ENCODE measurements at regions not wholly inside any gene's neighbourhood (a gene's known extent, or its start where the extent isn't known, plus 50 kb on each side); places are given as distances from the start of the nearest gene placed in this dataset.

DNA sequence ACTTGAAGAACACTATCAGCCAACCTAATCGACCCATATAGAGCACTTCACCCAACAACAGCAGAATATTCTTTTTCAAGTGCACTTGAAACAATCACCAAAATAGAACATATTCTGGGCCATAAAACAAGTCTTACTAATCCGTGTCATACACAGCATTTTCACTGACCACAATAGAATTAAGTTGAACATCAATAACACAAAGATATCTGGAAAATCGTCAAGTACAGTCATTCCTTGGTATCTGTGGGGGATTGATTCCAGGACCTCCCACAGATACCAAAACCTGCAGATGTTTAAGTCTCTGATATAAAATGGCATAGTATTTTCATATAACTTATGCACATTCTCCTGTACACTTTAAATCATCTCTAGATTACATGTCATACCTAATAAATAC, 295.7 kb downstream of the BCL11B start (continued):
- TF ChIP-seq SMYD3 (CRISPR knock-in tag; IDR thresholded peaks at IDR 0.05) (no peak), ZBTB14 (CRISPR knock-in tag; IDR thresholded peaks at IDR 0.05) (no peak), CREM (IDR thresholded peaks at IDR 0.05) (no peak), CREM (CRISPR knock-in tag; IDR thresholded peaks at IDR 0.05) (no peak), NONO (IDR thresholded peaks at IDR 0.05) (no peak), NONO (CRISPR knock-in tag; conservative IDR thresholded peaks at IDR 0.05) (no peak)

GRCh38 chr14:98977451-98977850, 294.5 kb downstream of the BCL11B start:
- H3K4me3 ChIP-seq (replicated peaks in 1 of 3; ENCODE audit: insufficient read depth in 1 of 3, low read depth in 2 of 3, low read length in 3 of 3) = no peak overlapping the region
- no peak overlapping the region for H3K4me2 ChIP-seq (ENCODE audit: low read depth, low read length)
- DNase-seq (ENCODE audit: low spot score) (no peak), ATAC-seq (no peak), FAIRE-seq (no peak)
- H3K9me3 ChIP-seq (ENCODE audit: low read length) = no peaks in the 10 kb centered on the region
- POLR2A ChIA-PET = no interaction called here
- H3K9ac ChIP-seq (ENCODE audit: insufficient read depth, low read depth, low read length) = no peak overlapping the region
- in situ Hi-C loops (cut with HindIII; ENCODE audit: extremely low pct_ligation_motif_present, low pct_unique_long_range_greater_than_20kb) (no loop called here), intact Hi-C loops (cut with micrococcal nuclease; ENCODE audit: unreplicated experiment) (no loop called here)
- no peaks in the 10 kb centered on the region for H3K4me1 ChIP-seq (ENCODE audit: insufficient read depth, low read length)
- no peaks in the 10 kb centered on the region for H3K79me2 ChIP-seq (ENCODE audit: insufficient read depth, low read length)
- H4K20me1 ChIP-seq (ENCODE audit: insufficient read depth, low read length) = no peaks in the 10 kb centered on the region
- no peak overlapping the region for H2AFZ ChIP-seq (ENCODE audit: low read length)
- BruUV-seq (replicated peaks) = no TSS peak
- no peak for TF ChIP-seq RFXANK (CRISPR knock-in tag; IDR thresholded peaks at IDR 0.05)
- no peak for TF ChIP-seq HOXA3 (CRISPR knock-in tag; IDR thresholded peaks at IDR 0.05)
- TF ChIP-seq ZSCAN25 (CRISPR knock-in tag; IDR thresholded peaks at IDR 0.05) = no peak
- TF ChIP-seq ETV6 (CRISPR knock-in tag; conservative IDR thresholded peaks at IDR 0.05) = no peak
- no peak for TF ChIP-seq ZFP62 (CRISPR knock-in tag; IDR thresholded peaks at IDR 0.05)
- no peak for TF ChIP-seq KAT8 (CRISPR knock-in tag; IDR thresholded peaks at IDR 0.05)
- TF ChIP-seq SIN3B (IDR thresholded peaks at IDR 0.05; ENCODE audit: low read length) = no peak
- TF ChIP-seq MAFF (IDR thresholded peaks at IDR 0.05; ENCODE audit: low read depth, low read length) = peak; percentile 34; the same call in 1 of the 2 replicates
- TF ChIP-seq HNRNPUL1 (IDR thresholded peaks at IDR 0.05; ENCODE audit: low read depth, low read length) = no peak
- TF ChIP-seq, protein P1, sequence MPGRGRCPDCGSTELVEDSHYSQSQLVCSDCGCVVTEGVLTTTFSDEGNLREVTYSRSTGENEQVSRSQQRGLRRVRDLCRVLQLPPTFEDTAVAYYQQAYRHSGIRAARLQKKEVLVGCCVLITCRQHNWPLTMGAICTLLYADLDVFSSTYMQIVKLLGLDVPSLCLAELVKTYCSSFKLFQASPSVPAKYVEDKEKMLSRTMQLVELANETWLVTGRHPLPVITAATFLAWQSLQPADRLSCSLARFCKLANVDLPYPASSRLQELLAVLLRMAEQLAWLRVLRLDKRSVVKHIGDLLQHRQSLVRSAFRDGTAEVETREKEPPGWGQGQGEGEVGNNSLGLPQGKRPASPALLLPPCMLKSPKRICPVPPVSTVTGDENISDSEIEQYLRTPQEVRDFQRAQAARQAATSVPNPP (CRISPR knock-in tag; IDR thresholded peaks at IDR 0.05) = no peak
- TF ChIP-seq MAFK (conservative IDR thresholded peaks at IDR 0.05 in 1 of 2, IDR thresholded peaks at IDR 0.05 in 1 of 2; ENCODE audit: low read length in 2 of 2) = peak; percentile 17 to 69; a peak in 2 of 4 replicates
- peaks cover 0 to 1% of the 10 kb centered on the region in 2 experiments; a peak in 1 of 5 replicates for H3K27me3 ChIP-seq (ENCODE audit: control insufficient read depth in 1 of 2, insufficient read depth in 2 of 2, low read length in 2 of 2)
- no peaks in the 10 kb centered on the region for H3K36me3 ChIP-seq (replicated peaks in 1 of 2; ENCODE audit: control insufficient read depth in 1 of 2, insufficient read depth in 2 of 2, low read length in 2 of 2)
- CTCF ChIA-PET (ENCODE audit: low intra/inter-chr PET ratio, low total read pairs) = no interaction called here
- H3K27ac ChIP-seq (ENCODE audit: extremely low read length, insufficient read depth, low read length) = no peak overlapping the region

All from HepG2 (cell line).